GM12878 (cell line): ENCODE measurements at regions not wholly inside any gene's neighbourhood (a gene's known extent, or its start where the extent isn't known, plus 50 kb on each side); places are given as distances from the start of the nearest gene placed in this dataset.

Source experiments
- ATAC-seq: fragments of 200-7000 bp; cut with Tn5 transposase; 3 replicates; pipeline ENCODE4 v1.9.1; 2020; ENCODE audit warnings: mild to moderate bottlenecking, moderate library complexity
- BruUV-seq: library from RNA; stranded (reverse); fragments of 400-500 nt; replicated peaks from 2 replicates; lab custom pipeline; 2021; lab: Mats Ljungman, UMichigan
- CTCF ChIA-PET: fragments of 300-600 bp; sonication (Branson Sonifier 250); formaldehyde crosslinking; extraction: SDS; loops from one replicate; lab custom pipeline; 2021; ENCODE audit warnings: inconsistent platforms; lab: Yijun Ruan, JAX
- POLR2A ChIA-PET: fragments of 350-600 bp; formaldehyde crosslinking; extraction: SDS; loops from one replicate; lab custom pipeline; 2021; ENCODE audit warnings: inconsistent platforms; lab: Charles Lee
- RAD21 ChIA-PET: fragments of 300-600 bp; sonication (Branson Sonifier 250); formaldehyde crosslinking; loops from one replicate; lab custom pipeline; 2023; ENCODE audit warnings: antibody characterized with exemption; ENCODE audit not compliant: unreplicated experiment; lab: Charles Lee
- SMC1A ChIA-PET: fragments of 300-600 bp; sonication (Branson Sonifier 250); formaldehyde crosslinking; loops from one replicate; lab custom pipeline; 2023; ENCODE audit not compliant: unreplicated experiment, uncharacterized antibody; lab: Charles Lee
- DNase-seq: peaks from one replicate; pipeline ENCODE4 v3.0.0-alpha.2; 2011; ENCODE audit warnings: low read depth, low spot score
- FAIRE-seq: peaks from 3 replicates; lab custom pipeline; 2011; peaks lifted over from hg19 to GRCh38; lab: Jason Lieb, UNC
- H2AFZ ChIP-seq: 2 replicates; pipeline ENCODE4 v1.6.0; 2011; ENCODE audit warnings: low read depth, low read length, control low read depth; ENCODE audit not compliant: control insufficient read depth
- H3K27ac ChIP-seq: 2 replicates; pipeline ENCODE4 v1.5.1; 2011; ENCODE audit warnings: control low read depth; ENCODE audit not compliant: control insufficient read depth, insufficient read depth
- H3K27me3 ChIP-seq, 2 experiments: replicated peaks in 1 of 2; 2 replicates each; pipeline versions ENCODE4 v1.6.0 to v1.6.1; 2011; ENCODE audit warnings: low read length in 1 of 2; ENCODE audit not compliant: control insufficient read depth in 2 of 2, insufficient read depth in 2 of 2
- H3K36me3 ChIP-seq, 2 experiments: 2 replicates each; pipeline ENCODE4 v1.5.1; 2011; ENCODE audit warnings: low read length in 1 of 2; ENCODE audit not compliant: control insufficient read depth in 2 of 2, insufficient read depth in 2 of 2
- H3K4me1 ChIP-seq: 2 replicates; pipeline ENCODE4 v1.6.1; 2011; ENCODE audit warnings: mild to moderate bottlenecking, low read length, moderate library complexity, mixed read lengths; ENCODE audit not compliant: control insufficient read depth, insufficient read depth
- H3K4me2 ChIP-seq: 2 replicates; pipeline ENCODE4 v1.6.0; 2011; ENCODE audit warnings: control low read depth; ENCODE audit not compliant: control insufficient read depth, insufficient read depth
- H3K4me3 ChIP-seq: fragments of 200-600 bp; sonication (generic); 2 replicates; pipeline ENCODE4 v1.5.1; 2016
- H3K79me2 ChIP-seq: 2 replicates; pipeline ENCODE4 v1.6.0; 2011; ENCODE audit warnings: low read length; ENCODE audit not compliant: control insufficient read depth, insufficient read depth
- H3K9ac ChIP-seq: 2 replicates; pipeline ENCODE4 v1.8.0; 2011; ENCODE audit warnings: low read length, control low read depth, mixed read lengths; ENCODE audit not compliant: control insufficient read depth, insufficient read depth
- H3K9me3 ChIP-seq: replicated peaks from 3 replicates; pipeline ENCODE4 v1.5.1; 2011; ENCODE audit warnings: mild to moderate bottlenecking, low read length; ENCODE audit not compliant: control insufficient read depth, insufficient read depth
- H4K20me1 ChIP-seq: 2 replicates; pipeline ENCODE4 v1.6.0; 2011; ENCODE audit not compliant: control insufficient read depth, insufficient read depth
- ASH2L ChIP-seq: fragments of 300-600, 200-600 bp; sonication (generic); IDR thresholded peaks from 2 replicates; pipeline ENCODE4 v1.6.1; 2017; ENCODE audit warnings: low read depth, mild to moderate bottlenecking, borderline replicate concordance
- CBFB ChIP-seq: IDR thresholded peaks from 2 replicates; pipeline ENCODE4 v1.6.1; 2016; ENCODE audit warnings: antibody characterized with exemption, low read depth
- IRF5 ChIP-seq: fragments of 450-650 bp; IDR thresholded peaks from 2 replicates; pipeline ENCODE4 v1.6.1; 2017; ENCODE audit warnings: borderline replicate concordance
- JUNB ChIP-seq: IDR thresholded peaks from 2 replicates; pipeline ENCODE4 v1.6.1; 2016; ENCODE audit warnings: antibody characterized with exemption, mild to moderate bottlenecking
- MTA3 ChIP-seq: IDR thresholded peaks from 2 replicates; pipeline ENCODE4 v1.6.1; 2012; ENCODE audit warnings: low read length, inconsistent platforms, borderline replicate concordance
- SMC3 ChIP-seq: IDR thresholded peaks from 2 replicates; pipeline ENCODE4 v1.6.1; 2011; ENCODE audit warnings: low read length, improper control_type of control experiment, borderline replicate concordance
- WGBS: methylation state at CpG from one replicate; pipeline ENCODE4 v1.1.6; 2016; ENCODE audit warnings: low lambda C conversion rate; ENCODE audit not compliant: insufficient replicate concordance, insufficient coverage; ENCODE audit errors: missing lambda C conversion rate; 5-methylcytosine and 5-hydroxymethylcytosine counted together
- in situ Hi-C: fragments of 300-500 bp; cut with MboI; formaldehyde crosslinking; loops from 9 replicates; pipeline ENCODE4 v1.14.3; 2018; ENCODE audit warnings: mixed read lengths
- intact Hi-C: fragments of 100-400 bp; cut with micrococcal nuclease; formaldehyde crosslinking; loops from one replicate; pipeline ENCODE4 v1.14.2; 2022; ENCODE audit not compliant: unreplicated experiment

- Histone ChIP-seq H3K36me3 (no peaks in the 10 kb centered on the region), H3K9me3 (no peaks in the 10 kb centered on the region), H3K27me3 (no peaks in the 10 kb centered on the region), H2AFZ (no peak overlapping the region), H3K4me2 (no peak overlapping the region), H3K4me1 (no peaks in the 10 kb centered on the region), H4K20me1 (no peaks in the 10 kb centered on the region), H3K79me2 (no peaks in the 10 kb centered on the region), H3K4me3 (no peak overlapping the region), H3K27ac (no peak overlapping the region), H3K9ac (no peak overlapping the region)
- TF ChIP-seq MTA3 (no peak), SMC3 (no peak), JUNB (no peak), ASH2L (no peak), IRF5 (no peak)
- ChIA-PET RAD21 (no interaction called here), SMC1A (no interaction called here), CTCF (no interaction called here), POLR2A (no interaction called here)
- no peak for FAIRE-seq
- BruUV-seq, result no TSS peak
- in situ Hi-C loops, result no loop called here
- DNase-seq, result no peak
- intact Hi-C loops, result no loop called here
- WGBS, result 39% methylated on average over 17 of the region's 21 CpGs
- no peak for ATAC-seq
Observed at GRCh38 chr1:2923351-2923750, 97.9 kb upstream of the ACTRT2 start.

GRCh38 chr1:2925291-2925690 lies 96.0 kb upstream of the ACTRT2 start:
- RAD21 ChIA-PET, result no interaction called here
- CTCF ChIA-PET, result no interaction called here
- in situ Hi-C loops (no loop called here), intact Hi-C loops (no loop called here)
- Histone ChIP-seq H3K36me3 (no peaks in the 10 kb centered on the region), H3K27ac (no peak overlapping the region), H3K4me2 (no peak overlapping the region), H4K20me1 (no peaks in the 10 kb centered on the region), H3K27me3 (no peaks in the 10 kb centered on the region), H3K4me3 (no peak overlapping the region), H3K4me1 (no peaks in the 10 kb centered on the region), H3K9ac (no peak overlapping the region), H3K9me3 (no peaks in the 10 kb centered on the region), H2AFZ (no peak overlapping the region), H3K79me2 (no peaks in the 10 kb centered on the region)
- no peak for ATAC-seq
- WGBS, result 22% methylated on average over 13 of the region's 13 CpGs
- DNase-seq, result no peak
- TF ChIP-seq CBFB, result no peak
- BruUV-seq, result no TSS peak
- POLR2A ChIA-PET, result no interaction called here
- no peak for FAIRE-seq
- SMC1A ChIA-PET, result no interaction called here
